ENCODE measurements at regions not wholly inside any gene's neighbourhood (a gene's known extent, or its start where the extent isn't known, plus 50 kb on each side); places are given as distances from the start of the nearest gene placed in this dataset.

GRCh38 chr15:93414576-93415231 is 325.7 kb upstream of the RGMA start:
- no peaks in the 10 kb centered on the region for H3K9me3 ChIP-seq
- H3K4me3 ChIP-seq, result no peak overlapping the region
- no peak overlapping the region for H3K27ac ChIP-seq
- H3K27me3 ChIP-seq, result no peaks in the 10 kb centered on the region
- intact Hi-C loops (cut with DNase I; ENCODE audit: low total_unique reads), result no loop called here
- no peaks in the 10 kb centered on the region for H3K36me3 ChIP-seq
- no peaks in the 10 kb centered on the region for H3K4me1 ChIP-seq
- no peak for DNase-seq
- TF ChIP-seq CTCF (IDR thresholded peaks at IDR 0.05) (no peak), POLR2A (IDR thresholded peaks at IDR 0.05) (no peak)

- Histone ChIP-seq H3K27me3 (no peaks in the 10 kb centered on the region), H3K9me3 (no peaks in the 10 kb centered on the region), H3K4me3 (no peak overlapping the region), H3K36me3 (no peaks in the 10 kb centered on the region), H3K27ac (no peak overlapping the region), H3K4me1 (no peaks in the 10 kb centered on the region)
- intact Hi-C loops (cut with DNase I; ENCODE audit: low total_unique reads), result no loop called here
- no peak for DNase-seq
- TF ChIP-seq CTCF (IDR thresholded peaks at IDR 0.05), result no peak
- TF ChIP-seq POLR2A (IDR thresholded peaks at IDR 0.05), result no peak
These were observed 324.7 kb upstream of the RGMA start for GRCh38 chr15:93413745-93414144.

- Histone ChIP-seq H3K27ac (no peak overlapping the region), H3K9me3 (no peaks in the 10 kb centered on the region), H3K4me3 (no peak overlapping the region), H3K27me3 (no peaks in the 10 kb centered on the region), H3K4me1 (no peaks in the 10 kb centered on the region), H3K36me3 (no peaks in the 10 kb centered on the region)
- TF ChIP-seq POLR2A (IDR thresholded peaks at IDR 0.05), result no peak
- no peak for DNase-seq
- intact Hi-C loops (cut with DNase I; ENCODE audit: low total_unique reads), result no loop called here
These were observed 310.1 kb upstream of the RGMA start for GRCh38 chr15:93399121-93399520.

- H3K27me3 ChIP-seq, result no peaks in the 10 kb centered on the region
- H3K4me3 ChIP-seq, result no peak overlapping the region
- no peaks in the 10 kb centered on the region for H3K4me1 ChIP-seq
- H3K36me3 ChIP-seq, result no peaks in the 10 kb centered on the region
- no peaks in the 10 kb centered on the region for H3K9me3 ChIP-seq
- TF ChIP-seq CTCF (IDR thresholded peaks at IDR 0.05), result no peak
- TF ChIP-seq POLR2A (IDR thresholded peaks at IDR 0.05), result no peak
- DNase-seq, result no peak
- H3K27ac ChIP-seq, result no peak overlapping the region
- intact Hi-C loops (cut with DNase I; ENCODE audit: low total_unique reads), result no loop called here
These were observed 300.2 kb upstream of the RGMA start for GRCh38 chr15:93389211-93389610.

- no peaks in the 10 kb centered on the region for H3K9me3 ChIP-seq
- H3K27me3 ChIP-seq, result no peaks in the 10 kb centered on the region
- DNase-seq, result no peak
- no peaks in the 10 kb centered on the region for H3K36me3 ChIP-seq
- intact Hi-C loops (cut with DNase I; ENCODE audit: low total_unique reads), result no loop called here
- H3K4me1 ChIP-seq, result no peaks in the 10 kb centered on the region
- H3K4me3 ChIP-seq, result no peak overlapping the region
- no peak overlapping the region for H3K27ac ChIP-seq
- TF ChIP-seq POLR2A (IDR thresholded peaks at IDR 0.05) (no peak), CTCF (IDR thresholded peaks at IDR 0.05) (no peak)
These were observed 295.9 kb upstream of the RGMA start for GRCh38 chr15:93384886-93385285.

Measured in uterus (tissue), 3 donors.